Neuronal stem cell (in vitro differentiated cells): ENCODE measurements at regions not wholly inside any gene's neighbourhood (a gene's known extent, or its start where the extent isn't known, plus 50 kb on each side); places are given as distances from the start of the nearest gene placed in this dataset.

ENCODE experiments used
- DNase-seq: peaks from one replicate; pipeline ENCODE4 v3.0.0-alpha.2; 2013; ENCODE audit warnings: low spot score
- H2AFZ ChIP-seq: one replicate; pipeline ENCODE4 v1.6.1; 2013; ENCODE audit warnings: mild to moderate bottlenecking, low read length, inconsistent platforms
- H2AK5ac ChIP-seq: 2 replicates; pipeline ENCODE4 v1.6.1; 2013; ENCODE audit warnings: low read depth, mild to moderate bottlenecking, inconsistent platforms, low read length, moderate library complexity, mixed read lengths
- H2BK120ac ChIP-seq: 2 replicates; pipeline ENCODE4 v1.6.1; 2013; ENCODE audit warnings: low read depth, mild to moderate bottlenecking, inconsistent platforms, low read length, moderate library complexity, mixed read lengths
- H2BK12ac ChIP-seq: one replicate; pipeline ENCODE4 v1.6.1; 2013; ENCODE audit warnings: low read length, inconsistent platforms
- H2BK15ac ChIP-seq: 2 replicates; pipeline ENCODE4 v1.6.1; 2013; ENCODE audit warnings: mild to moderate bottlenecking, low read length, inconsistent platforms, mixed read lengths
- H2BK5ac ChIP-seq: one replicate; pipeline ENCODE4 v1.6.1; 2013; ENCODE audit warnings: inconsistent platforms, mild to moderate bottlenecking, low read length, moderate library complexity
- H3K14ac ChIP-seq: one replicate; pipeline ENCODE4 v1.6.1; 2013; ENCODE audit warnings: low read length, inconsistent platforms
- H3K18ac ChIP-seq: 2 replicates; pipeline ENCODE4 v1.6.1; 2013; ENCODE audit warnings: low read length, inconsistent platforms
- H3K23ac ChIP-seq: 2 replicates; pipeline ENCODE4 v1.6.1; 2013; ENCODE audit warnings: low read depth, mild to moderate bottlenecking, mixed read lengths, low read length, inconsistent platforms; ENCODE audit not compliant: poor library complexity
- H3K27ac ChIP-seq: replicated peaks from 3 replicates; pipeline ENCODE4 v1.5.1; 2013; ENCODE audit warnings: low read length, inconsistent platforms
- H3K27me3 ChIP-seq, 3 experiments: 2 replicates each; pipeline ENCODE4 v1.6.1; 2013; ENCODE audit warnings: low read length in 3 of 3, mild to moderate bottlenecking in 2 of 3, inconsistent platforms in 1 of 3, low read depth in 1 of 3, mixed read lengths in 1 of 3, moderate library complexity in 1 of 3; ENCODE audit not compliant: control insufficient read depth in 3 of 3, insufficient read depth in 3 of 3
- H3K36me3 ChIP-seq, 2 donors: replicated peaks in 1 of 2; 2 replicates each; pipeline ENCODE4 v1.6.1; 2013; ENCODE audit warnings: low read length in 2 of 2; ENCODE audit not compliant: control insufficient read depth in 2 of 2, insufficient read depth in 2 of 2
- H3K4ac ChIP-seq: 2 replicates; pipeline ENCODE4 v1.6.1; 2013; ENCODE audit warnings: inconsistent platforms, mild to moderate bottlenecking, low read length, moderate library complexity
- H3K4me1 ChIP-seq, 2 donors: 1 replicate in 1 of 2; 2 replicates in 1 of 2; pipeline ENCODE4 v1.6.1; 2013; ENCODE audit warnings: low read length in 2 of 2, low read depth in 1 of 2; ENCODE audit not compliant: control insufficient read depth in 2 of 2, insufficient read depth in 1 of 2
- H3K4me2 ChIP-seq: one replicate; pipeline ENCODE4 v1.6.1; 2013; ENCODE audit warnings: mild to moderate bottlenecking, low read length, inconsistent platforms; ENCODE audit not compliant: insufficient read depth, poor library complexity, severe bottlenecking
- H3K4me3 ChIP-seq, 2 donors: 2 replicates each; pipeline ENCODE4 v1.5.1; 2013; ENCODE audit warnings: low read length in 2 of 2, mild to moderate bottlenecking in 2 of 2, inconsistent platforms in 1 of 2, moderate library complexity in 1 of 2
- H3K79me1 ChIP-seq: one replicate; pipeline ENCODE4 v1.6.1; 2013; ENCODE audit warnings: low read depth, mild to moderate bottlenecking, inconsistent platforms, low read length, moderate library complexity
- H3K9ac ChIP-seq: one replicate; pipeline ENCODE4 v1.6.1; 2013; ENCODE audit warnings: mild to moderate bottlenecking, low read depth, low read length, inconsistent platforms; ENCODE audit not compliant: poor library complexity
- H3K9me3 ChIP-seq, 2 donors: replicated peaks in 1 of 2; 2 replicates each; pipeline versions ENCODE3 to v1.6.1; 2013; ENCODE audit warnings: low read length in 2 of 2, mild to moderate bottlenecking in 2 of 2, inconsistent platforms in 1 of 2, low read depth in 1 of 2, mixed read lengths in 1 of 2, moderate library complexity in 1 of 2; ENCODE audit not compliant: control insufficient read depth in 2 of 2, insufficient read depth in 1 of 2
- H4K8ac ChIP-seq: one replicate; pipeline ENCODE4 v1.6.1; 2013; ENCODE audit warnings: low read depth, mild to moderate bottlenecking, inconsistent platforms, low read length, moderate library complexity
- H4K91ac ChIP-seq: one replicate; pipeline ENCODE4 v1.6.1; 2013; ENCODE audit warnings: low read length, low read depth, mild to moderate bottlenecking, inconsistent platforms; ENCODE audit not compliant: poor library complexity
- WGBS, 2 donors: extraction: QIAGEN DNeasy Blood & Tissue Kit; methylation state at CpG; one replicate each; pipeline ENCODE4 v1.1.7; 2013; ENCODE audit warnings: missing lambda C conversion rate in 2 of 2, mixed read lengths in 1 of 2; ENCODE audit not compliant: insufficient read length in 2 of 2, insufficient replicate concordance in 1 of 2; ENCODE audit errors: extremely low coverage in 2 of 2; 5-methylcytosine and 5-hydroxymethylcytosine counted together

DNA sequence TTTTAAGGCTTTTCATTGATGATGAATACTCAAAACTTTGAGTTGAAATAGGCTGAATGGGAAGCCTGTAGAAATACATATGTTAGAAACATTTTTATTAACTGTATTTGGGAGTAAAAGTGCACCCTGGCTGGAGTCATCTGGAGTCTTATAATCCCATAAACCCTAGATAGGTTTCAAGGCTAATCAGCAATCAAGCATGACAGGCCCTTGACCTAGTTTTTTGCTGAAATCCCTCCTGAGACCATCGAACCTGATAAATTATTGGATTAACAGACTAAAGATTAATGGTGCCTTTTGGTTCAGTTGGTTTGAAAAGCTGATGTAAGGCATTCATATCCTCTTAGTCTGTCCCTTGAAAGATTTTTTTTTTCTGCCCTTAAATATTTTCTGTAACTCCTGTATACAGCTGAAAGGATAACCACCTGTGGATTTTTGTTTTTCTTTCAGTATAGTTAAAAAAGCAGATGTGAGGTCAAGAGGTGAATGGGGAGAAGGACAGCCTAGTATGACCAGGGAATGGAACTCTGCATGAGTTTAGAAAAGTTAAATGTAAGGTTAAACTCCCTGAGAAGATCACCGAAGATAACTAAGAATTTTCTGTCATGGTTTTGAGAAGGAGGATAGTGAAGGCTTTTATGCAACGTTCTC, 69.4 kb upstream of the STXBP5L start:
- peaks cover 0 to 3% of the 10 kb centered on the region in 2 donors for H3K4me1 ChIP-seq
- no peak overlapping the region for H2BK5ac ChIP-seq
- H3K9ac ChIP-seq = no peak overlapping the region
- no peaks in the 10 kb centered on the region for H3K27me3 ChIP-seq
- no peak overlapping the region for H4K8ac ChIP-seq
- H3K14ac ChIP-seq = no peak overlapping the region
- no peak overlapping the region for H3K4me2 ChIP-seq
- H3K23ac ChIP-seq = no peak overlapping the region
- no peak overlapping the region for H2AK5ac ChIP-seq
- no CpG with 5 or more reads among the region's 3 CpGs for WGBS, 2 donors
- H3K4me3 ChIP-seq = no peak overlapping the region
- no peak overlapping the region for H2BK12ac ChIP-seq
- H3K79me1 ChIP-seq = no peaks in the 10 kb centered on the region
- H2AFZ ChIP-seq = no peak overlapping the region
- H4K91ac ChIP-seq = no peak overlapping the region
- H2BK120ac ChIP-seq = no peak overlapping the region
- H3K27ac ChIP-seq = no peak overlapping the region
- H3K36me3 ChIP-seq = no peaks in the 10 kb centered on the region
- no peak overlapping the region for H3K18ac ChIP-seq
- no peaks in the 10 kb centered on the region for H3K9me3 ChIP-seq
- H2BK15ac ChIP-seq = no peak overlapping the region
- DNase-seq = no peak
- no peak overlapping the region for H3K4ac ChIP-seq

DNA sequence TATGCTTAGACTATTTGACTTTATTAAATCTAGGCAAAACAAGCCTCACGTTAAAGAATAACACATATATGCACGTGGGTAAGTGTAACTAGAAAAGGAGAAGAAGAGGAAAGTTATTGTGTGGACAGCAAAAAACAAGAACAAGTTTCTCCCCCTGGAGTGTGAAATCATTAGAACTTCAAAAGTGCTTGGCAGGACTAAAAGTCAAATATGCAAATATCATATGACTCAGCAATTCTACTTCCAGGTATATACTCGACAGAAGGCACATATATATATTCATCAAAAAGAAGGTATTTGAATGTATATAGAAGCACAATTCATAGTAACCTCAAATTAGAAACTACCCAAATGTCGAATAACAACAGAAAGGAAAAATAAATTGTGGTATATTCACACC, 68.9 kb upstream of the STXBP5L start:
- H3K14ac ChIP-seq = no peak overlapping the region
- H3K23ac ChIP-seq = no peak overlapping the region
- H3K4me1 ChIP-seq = peaks cover 0 to 3% of the 10 kb centered on the region in 2 donors
- H2BK120ac ChIP-seq = no peak overlapping the region
- no peak overlapping the region for H2BK5ac ChIP-seq
- H3K9ac ChIP-seq = no peak overlapping the region
- H3K79me1 ChIP-seq = no peaks in the 10 kb centered on the region
- no peak overlapping the region for H3K27ac ChIP-seq
- H2BK15ac ChIP-seq = no peak overlapping the region
- no peak overlapping the region for H4K91ac ChIP-seq
- H3K4me3 ChIP-seq = no peak overlapping the region
- no peaks in the 10 kb centered on the region for H3K27me3 ChIP-seq
- H3K9me3 ChIP-seq = no peaks in the 10 kb centered on the region
- H3K36me3 ChIP-seq = no peaks in the 10 kb centered on the region
- no peak overlapping the region for H3K4ac ChIP-seq
- H2AK5ac ChIP-seq = no peak overlapping the region
- no peak overlapping the region for H2BK12ac ChIP-seq
- no peak overlapping the region for H3K18ac ChIP-seq
- H4K8ac ChIP-seq = no peak overlapping the region
- DNase-seq = no peak
- H2AFZ ChIP-seq = no peak overlapping the region
- H3K4me2 ChIP-seq = no peak overlapping the region
- no CpG with 5 or more reads among the region's 4 CpGs for WGBS, 2 donors

DNA sequence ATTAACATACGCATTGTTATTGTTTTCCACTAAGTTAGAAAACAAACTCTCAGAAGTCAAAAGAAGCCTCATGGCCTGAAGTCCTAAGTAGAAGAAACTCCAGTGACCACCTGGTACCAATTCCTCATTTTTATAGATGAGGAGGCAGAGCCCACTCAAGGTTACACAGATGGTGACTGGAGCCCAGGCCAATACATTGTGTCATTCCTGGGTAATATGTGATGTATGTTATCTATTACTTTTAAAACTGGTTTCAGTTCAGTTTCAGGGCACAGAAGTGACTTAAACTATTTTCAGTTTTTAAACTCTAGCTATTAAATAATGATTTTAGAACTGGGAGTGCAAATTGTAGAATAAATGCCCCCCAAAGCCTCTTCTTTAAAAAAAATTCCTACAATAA, 66.7 kb upstream of the STXBP5L start:
- WGBS, 2 donors = no CpG with 5 or more reads among the region's 1 CpG
- Histone ChIP-seq H3K4me1 (peaks cover 3 to 11% of the 10 kb centered on the region in 2 donors), H2AFZ (no peak overlapping the region), H3K9me3 (no peaks in the 10 kb centered on the region), H2AK5ac (no peak overlapping the region), H3K79me1 (no peaks in the 10 kb centered on the region), H2BK15ac (no peak overlapping the region), H2BK12ac (no peak overlapping the region), H3K14ac (no peak overlapping the region), H4K8ac (no peak overlapping the region), H3K27ac (no peak overlapping the region), H3K27me3 (no peaks in the 10 kb centered on the region), H4K91ac (no peak overlapping the region), H3K4ac (no peak overlapping the region), H2BK120ac (no peak overlapping the region), H2BK5ac (no peak overlapping the region), H3K4me2 (no peak overlapping the region), H3K18ac (no peak overlapping the region), H3K9ac (no peak overlapping the region), H3K4me3 (no peak overlapping the region), H3K36me3 (no peaks in the 10 kb centered on the region), H3K23ac (no peak overlapping the region)
- no peak for DNase-seq

DNA sequence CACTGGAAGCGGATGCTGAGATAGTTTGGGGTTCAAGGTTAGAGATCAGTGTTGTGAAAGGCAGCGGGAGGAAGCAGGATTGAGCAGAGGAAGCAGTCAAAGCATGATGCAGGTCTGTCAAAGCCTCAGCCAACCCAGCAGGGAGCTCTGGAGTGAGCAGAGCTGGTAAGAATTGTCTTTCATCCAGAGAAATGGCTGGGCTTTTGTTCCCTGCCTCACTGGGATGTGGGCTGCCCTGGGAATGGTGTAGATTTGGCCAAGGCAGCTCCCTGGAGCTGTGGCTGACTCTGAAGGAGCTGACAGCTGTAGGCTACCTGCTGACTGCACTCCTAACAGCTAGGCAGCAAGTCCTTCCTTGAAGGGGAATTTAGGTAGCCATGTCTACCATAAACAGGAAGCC, 61.9 kb upstream of the STXBP5L start:
- Histone ChIP-seq H4K91ac (no peak overlapping the region), H2AFZ (peak overlapping the region; percentile 71), H3K9ac (no peak overlapping the region), H3K27ac (no peak overlapping the region), H3K4me1 (peaks cover 5 to 8% of the 10 kb centered on the region in 2 donors), H2BK12ac (no peak overlapping the region), H3K4ac (no peak overlapping the region), H2AK5ac (no peak overlapping the region), H3K4me2 (no peak overlapping the region), H3K79me1 (no peaks in the 10 kb centered on the region), H2BK15ac (no peak overlapping the region), H2BK5ac (no peak overlapping the region), H3K14ac (no peak overlapping the region), H3K23ac (no peak overlapping the region), H2BK120ac (no peak overlapping the region), H3K18ac (no peak overlapping the region), H3K9me3 (no peaks in the 10 kb centered on the region), H3K27me3 (no peaks in the 10 kb centered on the region), H3K4me3 (no peak overlapping the region), H4K8ac (no peak overlapping the region), H3K36me3 (no peaks in the 10 kb centered on the region)
- DNase-seq = peak; percentile 37
- no CpG with 5 or more reads among the region's 2 CpGs for WGBS, 2 donors
